Effector memory CD4-positive, alpha-beta T cell (primary cell): ENCODE measurements at regions not wholly inside any gene's neighbourhood (a gene's known extent, or its start where the extent isn't known, plus 50 kb on each side); places are given as distances from the start of the nearest gene placed in this dataset.

ENCODE experiments used
- DNase-seq, 3 donors: peaks; one replicate each; pipeline ENCODE4 v3.0.0-alpha.2; 2020
- H3K27ac ChIP-seq: 2 replicates; pipeline ENCODE4 v1.7.0; 2013; ENCODE audit warnings: mild to moderate bottlenecking, low read length, moderate library complexity; ENCODE audit not compliant: insufficient read depth, poor library complexity, severe bottlenecking
- H3K27me3 ChIP-seq: replicated peaks from 2 replicates; pipeline ENCODE4 v1.7.0; 2013; ENCODE audit warnings: mild to moderate bottlenecking, low read length; ENCODE audit not compliant: insufficient read depth, control insufficient read depth, poor library complexity, severe bottlenecking
- H3K36me3 ChIP-seq: 2 replicates; pipeline ENCODE4 v1.7.0; 2013; ENCODE audit warnings: mild to moderate bottlenecking, low read length, moderate library complexity; ENCODE audit not compliant: control insufficient read depth, insufficient read depth
- H3K4me1 ChIP-seq: 2 replicates; pipeline ENCODE4 v1.7.0; 2013; ENCODE audit warnings: low read length, mild to moderate bottlenecking; ENCODE audit not compliant: control insufficient read depth, insufficient read depth, poor library complexity, severe bottlenecking
- H3K4me3 ChIP-seq: 2 replicates; pipeline ENCODE4 v1.7.0; 2013; ENCODE audit warnings: low read length, low read depth, mild to moderate bottlenecking; ENCODE audit not compliant: insufficient read depth, poor library complexity, severe bottlenecking
- H3K9me3 ChIP-seq: 2 replicates; pipeline ENCODE4 v1.7.0; 2013; ENCODE audit warnings: mild to moderate bottlenecking, low read length, moderate library complexity; ENCODE audit not compliant: control insufficient read depth

- no peak overlapping the region for H3K4me3 ChIP-seq
Measured at GRCh38 chr9:126084696-126085095, 241.9 kb upstream of the MVB12B start.

GRCh38 chr9:126085170-126085569, 241.5 kb upstream of the MVB12B start:
- H3K4me3 ChIP-seq = no peak overlapping the region
- no peak overlapping the region for H3K27ac ChIP-seq
- DNase-seq = no peak
- H3K9me3 ChIP-seq = no peaks in the 10 kb centered on the region
- H3K36me3 ChIP-seq = no peaks in the 10 kb centered on the region
- no peaks in the 10 kb centered on the region for H3K4me1 ChIP-seq
- H3K27me3 ChIP-seq = no peaks in the 10 kb centered on the region

More at GRCh38 chr9:126084696-126085095, 241.9 kb upstream of the MVB12B start:
- Histone ChIP-seq H3K27ac (no peak overlapping the region), H3K9me3 (no peaks in the 10 kb centered on the region), H3K36me3 (no peaks in the 10 kb centered on the region), H3K4me1 (no peaks in the 10 kb centered on the region), H3K27me3 (no peaks in the 10 kb centered on the region)
- DNase-seq = no peak

GRCh38 chr9:126088336-126088735, 238.3 kb upstream of the MVB12B start:
- no peaks in the 10 kb centered on the region for H3K9me3 ChIP-seq
- H3K36me3 ChIP-seq = no peaks in the 10 kb centered on the region
- H3K4me1 ChIP-seq = no peaks in the 10 kb centered on the region
- no peaks in the 10 kb centered on the region for H3K27me3 ChIP-seq
- DNase-seq = no peak
- H3K4me3 ChIP-seq = no peak overlapping the region
- H3K27ac ChIP-seq = no peak overlapping the region

GRCh38 chr9:126089789-126090188, 236.8 kb upstream of the MVB12B start:
- no peaks in the 10 kb centered on the region for H3K9me3 ChIP-seq
- no peaks in the 10 kb centered on the region for H3K27me3 ChIP-seq
- no peaks in the 10 kb centered on the region for H3K36me3 ChIP-seq
- no peak overlapping the region for H3K27ac ChIP-seq
- H3K4me3 ChIP-seq = no peak overlapping the region
- DNase-seq = no peak
- no peaks in the 10 kb centered on the region for H3K4me1 ChIP-seq

- H3K27ac ChIP-seq = no peak overlapping the region
- H3K9me3 ChIP-seq = no peaks in the 10 kb centered on the region
- H3K4me3 ChIP-seq = no peak overlapping the region
- H3K27me3 ChIP-seq = no peaks in the 10 kb centered on the region
- H3K36me3 ChIP-seq = no peaks in the 10 kb centered on the region
- DNase-seq = no peak
- no peaks in the 10 kb centered on the region for H3K4me1 ChIP-seq
Measured at GRCh38 chr9:126093771-126094170, 232.9 kb upstream of the MVB12B start.

- no peaks in the 10 kb centered on the region for H3K4me1 ChIP-seq
- DNase-seq = no peak
- no peaks in the 10 kb centered on the region for H3K36me3 ChIP-seq
- no peak overlapping the region for H3K4me3 ChIP-seq
- H3K9me3 ChIP-seq = no peaks in the 10 kb centered on the region
- no peaks in the 10 kb centered on the region for H3K27me3 ChIP-seq
- H3K27ac ChIP-seq = no peak overlapping the region
Measured at GRCh38 chr9:126095546-126096190, 231.0 kb upstream of the MVB12B start.

- no peak for DNase-seq
- H3K27ac ChIP-seq = no peak overlapping the region
- no peaks in the 10 kb centered on the region for H3K27me3 ChIP-seq
- no peaks in the 10 kb centered on the region for H3K36me3 ChIP-seq
- no peaks in the 10 kb centered on the region for H3K4me1 ChIP-seq
- no peak overlapping the region for H3K4me3 ChIP-seq
- H3K9me3 ChIP-seq = no peaks in the 10 kb centered on the region
Measured at GRCh38 chr9:126096340-126096739, 230.3 kb upstream of the MVB12B start.

- Histone ChIP-seq H3K36me3 (no peaks in the 10 kb centered on the region), H3K27ac (no peak overlapping the region), H3K4me1 (no peaks in the 10 kb centered on the region), H3K4me3 (no peak overlapping the region), H3K27me3 (no peaks in the 10 kb centered on the region), H3K9me3 (no peaks in the 10 kb centered on the region)
- DNase-seq = no peak
Measured at GRCh38 chr9:126097679-126098078, 228.9 kb upstream of the MVB12B start.

- DNase-seq = no peak
- Histone ChIP-seq H3K9me3 (no peaks in the 10 kb centered on the region), H3K27me3 (no peaks in the 10 kb centered on the region), H3K27ac (no peak overlapping the region), H3K4me1 (no peaks in the 10 kb centered on the region), H3K36me3 (no peaks in the 10 kb centered on the region), H3K4me3 (no peak overlapping the region)
Measured at GRCh38 chr9:126106404-126106803, 220.2 kb upstream of the MVB12B start.

GRCh38 chr9:126107693-126108092, 218.9 kb upstream of the MVB12B start:
- no peak for DNase-seq
- no peaks in the 10 kb centered on the region for H3K9me3 ChIP-seq
- no peaks in the 10 kb centered on the region for H3K27me3 ChIP-seq
- no peaks in the 10 kb centered on the region for H3K4me1 ChIP-seq
- no peak overlapping the region for H3K27ac ChIP-seq
- H3K4me3 ChIP-seq = no peak overlapping the region
- H3K36me3 ChIP-seq = no peaks in the 10 kb centered on the region
